ENCODE measurements at regions not wholly inside any gene's neighbourhood (a gene's known extent, or its start where the extent isn't known, plus 50 kb on each side); places are given as distances from the start of the nearest gene placed in this dataset.

- TF ChIP-seq CTCF (IDR thresholded peaks at IDR 0.05; ENCODE audit: low read depth, low read length): no peak
- no peak for TF ChIP-seq EZH2phosphoT487 (IDR thresholded peaks at IDR 0.05; ENCODE audit: low read depth)
Measured at GRCh38 chr2:19029655-19030054, 328.8 kb downstream of the OSR1 start.
